IPS DF 4.7 (cell line): ENCODE measurements at regions not wholly inside any gene's neighbourhood (a gene's known extent, or its start where the extent isn't known, plus 50 kb on each side); places are given as distances from the start of the nearest gene placed in this dataset.
"Not testable (repeated sequence)": the region's sequence is repeated elsewhere in the genome, so short reads cannot be mapped to it uniquely, and the experiment has no call there.

ENCODE experiments used
- DNase-seq: peaks from one replicate; pipeline ENCODE4 v3.0.0-alpha.2; 2013; ENCODE audit warnings: low spot score; ENCODE audit errors: extremely low read depth

DNA sequence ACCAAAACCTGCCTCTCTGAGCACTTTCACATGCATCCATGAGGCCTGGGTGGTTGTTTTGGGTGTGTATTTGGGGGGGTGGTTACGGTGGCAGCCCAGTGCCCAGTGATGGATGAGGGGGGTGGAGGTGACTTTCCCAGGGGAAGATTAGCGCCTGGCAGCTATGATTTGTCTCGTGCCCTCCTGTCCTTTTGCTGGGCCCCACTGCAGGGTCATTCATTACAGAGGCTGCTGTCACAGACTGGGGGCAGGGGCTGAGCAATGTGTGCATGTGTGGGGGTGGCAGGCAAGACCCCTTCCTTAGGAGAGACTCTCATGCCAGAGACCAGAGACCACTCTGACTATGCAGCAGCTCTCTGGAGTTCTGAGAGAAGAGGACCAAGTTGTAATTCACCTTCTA, 93.7 kb downstream of the MRM1 start:
- DNase-seq = no peak

DNA sequence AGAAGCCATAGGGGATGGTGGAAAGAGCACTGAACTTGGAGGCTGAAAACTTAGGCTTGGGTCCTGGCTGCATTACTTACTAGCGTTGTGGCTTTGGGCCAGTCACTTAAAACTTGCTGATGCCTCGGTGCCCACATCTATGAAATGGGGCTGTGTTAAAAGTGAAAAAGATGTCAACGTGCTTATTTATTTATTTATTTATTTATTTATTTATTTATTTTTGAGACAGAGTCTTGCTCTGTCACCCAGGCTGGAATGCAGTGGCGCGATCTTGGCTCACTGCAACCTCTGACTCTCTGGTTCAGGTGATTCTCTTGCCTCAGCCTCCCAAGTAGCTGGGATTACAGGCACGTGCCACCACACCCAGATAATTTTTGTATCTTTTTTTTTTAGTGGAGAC, 94.3 kb downstream of the MRM1 start:
- not testable (repeated sequence) for DNase-seq

DNA sequence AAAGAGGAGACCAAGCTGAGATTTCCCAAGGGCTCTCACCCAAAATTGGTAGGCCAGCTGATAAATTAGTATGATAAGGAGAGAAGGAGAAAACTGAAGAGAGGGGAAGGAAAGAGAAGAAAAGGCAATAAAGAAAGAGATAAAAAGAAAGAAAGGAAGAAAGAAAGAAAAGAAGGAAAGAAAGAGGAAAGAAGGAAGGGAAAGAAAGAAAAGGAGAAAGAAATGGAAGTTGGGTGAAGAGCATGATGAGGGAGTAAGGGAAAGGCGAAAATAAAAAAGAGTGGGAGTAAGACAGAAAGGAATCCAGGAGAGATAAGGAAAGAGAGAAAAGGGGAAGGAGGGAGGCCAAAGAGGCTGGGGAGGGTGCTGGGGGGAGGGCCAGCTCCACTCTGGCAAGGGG, 95.4 kb downstream of the MRM1 start:
- no peak for DNase-seq

DNA sequence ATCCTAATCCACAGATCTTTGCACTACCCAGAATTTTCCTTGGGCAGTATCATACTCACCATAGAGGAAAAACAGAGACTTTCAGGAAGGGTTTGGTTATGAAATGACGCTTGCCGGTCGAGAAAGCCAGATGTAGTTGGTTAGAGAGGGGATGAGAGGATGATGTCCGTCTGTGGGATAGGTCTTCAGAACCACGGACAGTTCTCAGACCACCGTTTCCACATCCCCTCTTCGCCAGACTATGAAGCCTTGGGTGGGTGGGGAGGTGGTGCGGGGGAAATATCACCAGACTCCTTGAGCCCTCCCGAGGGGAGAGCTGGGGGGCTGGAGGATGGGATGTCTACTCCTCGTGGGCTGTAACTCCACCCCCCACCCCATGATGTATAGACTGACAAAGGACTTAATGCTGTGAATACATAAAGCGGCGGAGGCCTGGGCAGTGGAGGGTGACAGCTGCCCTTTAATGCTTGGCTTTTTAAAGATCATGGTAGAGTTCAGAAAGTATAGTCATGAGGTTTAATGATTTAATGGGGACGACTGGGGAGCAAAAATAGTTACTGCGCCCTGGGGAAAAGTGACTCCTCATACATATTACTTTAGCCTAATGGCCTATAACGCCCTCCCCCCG, 96.6 kb downstream of the MRM1 start:
- DNase-seq = no peak

DNA sequence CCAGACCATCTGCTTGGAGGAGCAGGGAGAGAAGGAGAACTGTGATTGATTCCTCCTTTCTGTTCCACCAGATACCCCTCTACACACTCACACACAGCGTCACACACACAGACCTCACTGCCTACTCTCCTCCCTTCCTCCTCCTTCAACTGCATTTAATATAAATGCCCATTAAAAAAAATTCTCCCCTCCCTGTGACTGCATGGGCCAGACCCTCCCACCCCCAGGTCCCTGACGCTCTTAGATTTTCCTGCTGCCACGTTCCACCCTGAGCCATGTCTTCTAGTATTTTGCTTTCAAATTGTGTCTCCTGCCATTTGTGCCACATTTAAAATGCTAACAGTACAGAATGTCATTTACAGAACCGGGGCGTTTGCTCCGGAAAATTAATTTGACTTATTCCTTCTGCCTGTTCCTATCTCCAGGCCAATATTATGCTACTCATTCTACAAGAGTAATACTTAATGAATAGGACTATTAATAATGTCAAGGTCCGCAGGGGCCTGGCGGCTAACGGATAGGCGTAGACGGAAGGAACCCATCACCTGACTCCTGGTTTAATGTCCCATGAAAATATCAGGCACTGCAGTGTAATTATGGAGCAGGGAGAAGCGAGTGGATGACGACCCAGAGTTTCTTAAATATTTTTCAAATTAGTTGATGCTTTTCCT, 100.2 kb downstream of the MRM1 start:
- DNase-seq = no peak

DNA sequence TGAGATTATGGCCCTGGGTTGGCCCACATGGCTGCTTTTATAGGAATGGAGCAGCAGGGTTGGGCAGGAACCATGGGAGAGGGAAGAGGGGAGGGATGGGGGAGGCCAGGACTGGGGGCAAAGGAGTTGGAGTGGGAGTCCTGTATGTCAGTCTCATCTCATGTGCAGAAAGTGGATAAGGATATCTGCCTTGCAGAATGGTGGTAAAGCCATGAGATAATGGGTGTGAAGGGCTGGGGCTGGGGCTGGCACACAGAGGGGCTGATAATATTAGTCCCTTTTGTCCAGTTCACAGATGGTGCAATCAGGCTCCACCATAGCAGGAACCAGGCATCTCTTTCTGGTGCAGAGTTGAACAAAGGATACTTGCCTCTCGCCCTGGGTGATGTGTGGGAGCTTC, 101.3 kb downstream of the MRM1 start:
- no peak for DNase-seq

DNA sequence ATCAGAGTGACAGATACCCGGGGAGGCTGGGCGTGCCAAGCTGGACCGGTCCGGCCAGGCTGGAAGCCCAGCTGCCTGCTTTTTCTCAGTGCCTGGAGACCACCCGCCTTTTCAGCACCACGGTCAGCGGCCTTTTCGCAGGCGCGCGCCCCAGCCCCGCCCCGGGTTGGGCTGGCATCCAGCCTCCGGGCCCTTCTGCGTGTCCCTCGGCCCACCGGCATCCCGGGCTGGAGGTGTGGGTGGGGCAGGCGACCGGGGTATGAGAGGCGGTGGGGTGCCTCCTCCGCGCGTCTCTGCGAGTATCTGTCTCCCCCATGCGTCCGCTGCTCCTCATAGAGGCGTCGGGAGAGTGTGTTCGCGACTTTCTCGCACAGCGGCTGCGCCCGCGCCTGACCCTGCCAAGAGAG, 102.5 kb downstream of the MRM1 start:
- DNase-seq = no peak

DNA sequence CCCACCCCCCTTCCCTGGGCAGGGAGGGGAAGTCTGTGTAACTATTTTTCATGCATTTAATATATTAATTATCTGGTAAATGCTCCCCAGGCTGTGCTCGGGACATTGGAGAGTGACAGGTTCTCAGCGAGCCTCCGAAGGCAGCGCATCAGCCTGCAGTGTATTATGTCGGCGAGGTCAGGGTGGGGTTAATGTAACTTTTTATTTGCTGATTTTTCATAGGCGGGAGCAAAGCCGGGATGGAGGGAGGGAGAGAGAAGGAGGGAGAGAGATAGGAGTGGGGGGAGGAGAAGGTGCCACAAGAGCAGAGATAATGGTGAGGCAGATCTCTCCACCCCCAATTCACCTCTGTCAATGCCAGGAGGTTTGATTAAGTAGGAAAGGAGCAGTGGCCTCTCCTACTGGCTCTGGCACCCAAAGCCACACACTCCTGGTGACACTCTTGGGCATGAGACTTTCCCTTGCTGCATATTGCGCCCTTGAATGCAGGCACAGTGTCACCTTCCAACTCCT, 104.0 kb downstream of the MRM1 start:
- no peak for DNase-seq

DNA sequence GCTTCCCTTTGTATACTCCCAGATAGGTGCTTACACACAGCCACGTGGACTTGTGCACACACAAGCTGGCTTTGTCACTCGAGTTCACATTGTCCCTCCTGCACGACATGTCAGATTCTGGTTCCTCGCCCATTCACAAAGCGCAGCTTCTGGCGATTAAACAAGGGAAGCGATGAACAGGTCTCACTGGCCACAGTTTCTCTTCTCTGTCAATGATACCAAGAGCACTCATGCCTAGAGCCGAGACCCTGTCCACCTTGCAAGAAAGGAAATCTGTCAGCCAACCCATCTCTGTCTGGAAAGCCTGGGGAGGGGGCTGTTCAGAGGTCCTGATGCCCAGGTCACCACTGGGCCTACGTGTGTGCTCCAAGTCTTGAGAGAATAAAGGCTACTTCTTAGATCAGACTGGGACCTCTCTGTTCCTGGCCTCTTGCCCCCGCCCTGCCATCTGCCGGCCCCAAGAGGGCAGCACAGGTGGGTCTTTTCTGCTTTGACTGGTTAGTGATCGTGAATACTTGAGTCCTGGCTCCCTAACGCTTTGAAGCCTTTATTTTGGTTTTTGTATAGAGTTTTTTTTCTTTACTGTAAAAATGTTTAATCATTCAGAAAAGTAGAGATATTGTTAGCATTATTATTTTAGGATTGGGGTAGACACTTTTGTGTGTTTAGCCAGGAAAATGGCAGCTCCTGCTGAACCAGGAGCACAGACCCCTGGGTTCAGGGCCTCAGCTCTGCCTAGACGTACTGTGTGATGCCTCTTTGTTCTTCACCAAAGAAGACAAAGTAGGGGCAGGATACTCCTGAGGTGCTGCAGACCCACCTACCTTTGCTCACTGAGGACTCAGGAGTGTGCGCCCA, 104.7 kb downstream of the MRM1 start:
- no peak for DNase-seq

DNA sequence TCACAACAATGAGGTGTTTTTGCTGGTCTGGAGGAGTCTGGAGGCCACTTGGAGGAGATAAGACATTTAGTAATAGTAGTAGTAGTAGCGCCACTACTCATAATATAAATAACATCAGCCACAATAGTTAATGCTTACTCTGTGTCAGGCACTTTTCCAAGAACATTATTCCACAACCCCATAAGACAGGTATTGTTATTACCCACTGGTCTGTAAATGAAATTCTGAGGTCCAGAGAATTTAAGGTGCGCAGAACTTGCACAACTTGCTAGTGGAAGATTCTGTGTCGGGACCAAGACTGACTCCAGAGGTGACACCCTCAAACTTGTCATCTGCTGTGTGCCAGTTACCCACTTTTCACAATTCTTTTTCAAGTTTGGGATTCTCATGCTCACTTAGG, 106.5 kb downstream of the MRM1 start:
- DNase-seq = no peak

DNA sequence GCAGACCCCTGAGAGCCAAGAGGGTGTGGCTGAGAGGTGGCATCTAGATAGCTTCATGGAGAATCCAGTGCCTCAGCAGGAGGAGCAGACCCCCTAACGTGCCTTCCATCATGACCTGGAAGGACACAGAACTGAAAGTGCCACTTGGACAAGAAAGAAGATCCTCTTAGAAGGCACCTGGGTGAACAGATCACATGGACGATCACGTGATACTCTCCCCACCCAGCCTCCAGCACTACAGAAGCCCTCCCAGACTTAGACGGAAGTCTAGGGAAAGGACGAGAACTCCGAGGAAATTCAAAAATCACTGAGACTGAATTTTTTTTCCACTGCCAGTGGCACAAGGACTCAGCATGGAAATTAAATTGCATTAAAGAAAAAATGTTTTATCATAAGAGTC, 113.4 kb downstream of the MRM1 start:
- DNase-seq = no peak

DNA sequence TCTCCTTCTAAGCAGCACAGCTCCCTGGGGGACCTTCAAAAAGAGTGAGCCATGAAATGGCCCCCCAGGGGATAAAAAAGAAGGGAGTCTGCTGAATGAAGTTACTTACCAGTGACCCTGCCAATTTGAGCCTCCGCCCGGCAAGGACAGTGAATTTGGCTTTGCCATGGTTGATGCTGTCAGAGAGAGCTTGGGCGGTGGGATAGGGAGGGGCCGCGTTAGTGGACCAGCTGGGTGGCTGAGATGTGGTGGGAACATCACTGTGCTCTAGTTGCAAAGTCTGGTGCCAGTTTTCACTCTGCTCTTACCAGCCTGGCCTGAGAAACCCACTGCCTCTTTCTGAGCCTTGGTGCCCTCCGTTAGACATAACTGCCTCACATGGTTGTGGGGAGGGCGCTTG, 114.6 kb downstream of the MRM1 start:
- no peak for DNase-seq

DNA sequence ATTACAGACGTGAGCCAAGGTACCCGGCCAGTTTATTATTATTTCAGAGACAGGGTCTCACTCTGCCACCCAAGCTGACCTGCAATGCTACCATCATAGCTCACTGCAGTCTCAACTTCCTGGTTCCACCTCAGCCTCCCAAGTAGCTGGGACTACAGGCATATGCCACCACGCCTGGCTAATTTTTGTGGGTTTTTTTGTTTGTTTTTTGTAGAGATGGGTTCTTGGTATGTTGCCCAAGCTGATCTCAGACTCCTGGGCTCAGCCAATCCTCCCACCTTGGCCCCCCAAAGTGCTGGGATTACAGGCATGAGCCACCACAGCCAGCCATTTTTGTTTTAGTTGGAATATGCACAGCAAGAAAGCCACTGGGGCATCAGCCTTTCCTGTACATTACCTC, 115.7 kb downstream of the MRM1 start:
- DNase-seq = no peak

DNA sequence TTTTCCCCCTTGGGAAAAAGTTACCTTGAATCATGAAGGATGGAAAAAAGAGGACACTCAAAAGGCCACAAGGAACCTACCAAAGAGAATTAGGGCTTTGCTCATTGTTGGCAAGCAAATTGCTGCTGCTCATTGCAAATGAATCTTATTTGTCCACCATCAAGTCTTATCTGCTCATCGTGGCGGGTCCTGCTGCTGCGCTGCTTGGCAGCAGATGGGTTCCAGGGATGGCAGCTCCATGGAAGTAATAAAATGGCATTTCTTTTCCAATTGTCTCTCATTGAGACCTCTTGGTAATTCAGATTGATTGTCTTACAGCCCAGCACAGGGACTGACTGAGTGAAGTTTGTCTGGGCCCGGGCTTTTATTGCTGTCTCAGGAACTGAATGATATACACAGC, 118.7 kb downstream of the MRM1 start:
- DNase-seq = no peak

DNA sequence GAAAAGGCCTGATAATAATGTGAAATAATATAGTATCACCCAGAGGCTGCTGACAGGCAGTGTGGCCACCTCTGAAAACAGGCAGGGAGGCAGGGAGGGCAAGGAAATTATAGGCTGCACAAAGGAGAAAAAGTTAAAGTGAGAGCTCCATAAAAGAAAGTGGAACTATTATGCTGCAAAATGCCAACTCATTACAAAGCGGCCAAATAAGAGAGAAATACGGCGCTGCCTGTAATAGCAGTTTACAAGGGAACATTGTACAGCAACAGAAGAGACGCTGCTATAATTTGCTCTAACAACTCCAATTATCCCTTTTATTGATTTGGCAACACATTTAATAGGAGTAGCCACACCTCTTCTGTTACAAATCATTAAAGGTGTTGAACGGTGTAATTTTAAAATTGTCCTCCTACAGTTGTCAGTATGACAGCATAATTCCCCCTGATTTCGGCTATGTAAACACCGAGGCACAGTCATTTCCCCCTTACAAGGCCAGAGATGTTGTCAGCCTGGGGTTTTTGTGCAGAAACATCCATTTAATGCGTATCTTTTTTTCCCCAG, 120.3 kb downstream of the MRM1 start:
- no peak for DNase-seq

DNA sequence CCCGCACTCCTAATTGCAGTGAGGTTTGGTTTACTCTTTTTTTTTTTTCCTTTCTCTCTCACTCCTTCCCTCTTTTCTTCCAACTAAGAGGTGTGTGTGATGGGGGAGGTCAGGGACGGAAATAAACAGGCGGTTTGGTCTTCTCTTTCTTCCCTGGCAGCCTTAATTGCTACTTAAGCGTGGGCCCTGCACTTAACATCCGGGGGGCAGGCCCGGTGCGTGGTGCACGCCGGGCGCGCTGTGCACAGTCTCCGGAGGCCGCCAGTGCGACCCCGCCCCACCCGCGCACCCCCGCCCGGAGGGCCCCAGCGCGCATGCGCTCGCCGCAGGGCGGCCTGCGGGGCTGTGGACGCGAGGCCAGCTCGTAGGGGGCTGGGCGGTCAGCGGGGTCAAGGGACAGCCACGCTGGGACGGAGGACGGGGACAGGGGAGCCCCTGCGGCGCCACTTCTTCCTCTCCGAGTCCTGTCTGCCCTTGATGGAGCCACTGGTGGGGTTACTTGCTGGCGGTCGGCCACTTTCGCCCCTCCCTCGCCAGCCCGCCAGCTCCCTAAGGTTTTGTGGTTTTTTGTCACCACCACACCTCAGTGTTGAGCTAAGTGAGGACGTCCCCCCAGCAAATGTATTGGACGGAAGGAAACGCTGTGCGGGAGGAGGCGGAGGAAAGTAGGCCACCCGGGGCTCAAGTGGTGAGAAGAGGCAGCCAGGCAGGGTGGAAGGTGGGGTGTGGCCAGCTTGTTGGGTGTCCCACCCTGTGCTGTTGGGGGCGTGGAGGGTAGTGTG, 120.9 kb downstream of the MRM1 start:
- DNase-seq = no peak

DNA sequence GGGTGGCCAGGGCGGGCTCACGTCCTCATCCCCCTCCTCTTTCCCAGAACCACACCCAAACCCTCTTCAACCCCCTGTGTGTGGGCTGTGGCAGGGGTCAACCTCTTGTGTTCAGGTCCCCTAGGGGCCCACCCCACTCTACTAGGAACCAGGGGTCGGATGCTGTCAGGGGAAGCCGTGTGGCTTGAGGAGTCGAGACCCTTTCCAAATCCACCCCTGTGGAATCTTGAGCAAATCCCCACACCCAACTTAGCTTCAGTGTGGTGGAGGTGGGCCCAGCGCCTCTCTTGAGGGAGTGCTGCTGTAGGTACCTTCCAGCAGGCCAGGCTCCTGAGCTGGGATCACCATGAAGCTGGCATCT, 121.5 kb downstream of the MRM1 start:
- DNase-seq = no peak

DNA sequence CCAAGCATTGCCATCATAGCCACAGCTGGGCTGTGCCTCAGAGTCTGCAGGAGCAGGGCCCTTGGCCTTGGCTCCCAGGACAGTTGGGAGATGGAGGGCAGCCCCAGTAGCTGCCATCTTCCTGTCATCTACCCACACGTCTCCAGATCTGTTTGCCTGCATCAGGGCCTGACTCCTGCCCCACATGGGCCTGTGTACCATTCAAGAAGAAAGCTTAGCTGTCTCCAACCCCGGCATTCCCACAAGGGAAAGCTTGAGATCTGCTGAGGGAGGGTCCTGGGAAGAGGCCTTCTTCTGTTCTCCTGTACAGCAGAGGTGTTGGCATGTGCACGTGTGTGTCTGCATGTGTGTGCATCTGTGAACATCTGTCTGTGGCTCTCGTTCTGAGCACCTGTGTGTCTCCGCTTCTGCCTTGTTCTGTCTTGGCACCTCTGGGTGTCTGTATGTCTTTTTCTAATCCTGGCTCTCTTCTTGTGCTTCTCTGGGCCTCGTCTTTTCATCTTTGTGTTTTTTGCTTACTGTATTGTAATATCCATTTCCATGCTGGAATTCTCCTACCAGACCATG, 122.2 kb downstream of the MRM1 start:
- no peak for DNase-seq

DNA sequence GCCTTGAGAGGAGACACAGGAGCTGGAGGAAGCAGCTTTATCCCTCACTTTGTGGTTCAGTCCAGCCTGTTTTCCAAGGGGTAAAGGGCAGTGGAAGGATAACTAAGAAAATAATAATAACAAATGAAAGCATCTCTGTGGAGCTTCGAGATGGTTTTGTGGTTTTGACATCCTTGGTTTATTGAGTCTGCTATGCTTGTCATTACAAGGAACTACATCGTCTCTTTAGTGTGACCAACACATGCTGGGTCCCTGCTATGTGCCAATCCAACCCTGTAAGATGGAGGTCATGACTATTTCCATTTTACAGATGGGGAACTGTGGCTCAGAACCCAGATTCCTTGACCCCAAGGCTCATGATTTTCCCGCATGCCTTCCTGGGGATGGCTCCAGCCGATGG, 124.8 kb downstream of the MRM1 start:
- no peak for DNase-seq

DNA sequence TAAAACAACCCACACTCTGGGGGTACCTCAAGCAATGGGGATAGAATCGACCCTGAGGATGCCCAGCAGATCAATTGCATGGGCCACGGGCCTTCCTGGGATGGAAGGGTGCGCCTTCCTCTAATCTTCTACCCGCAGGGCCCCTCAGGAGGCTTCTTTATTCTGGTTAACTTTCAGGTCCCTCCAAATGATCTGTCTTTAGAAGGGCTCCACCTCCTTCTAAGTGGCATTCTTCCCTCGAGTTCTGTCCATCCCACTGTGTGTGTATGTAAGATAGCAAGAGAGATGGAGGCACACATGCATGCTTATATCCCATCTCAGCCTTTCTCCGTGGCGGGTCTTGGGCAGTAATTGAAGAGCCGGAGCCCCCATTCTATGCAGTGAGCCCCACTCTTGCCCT, 125.7 kb downstream of the MRM1 start:
- DNase-seq = no peak

DNA sequence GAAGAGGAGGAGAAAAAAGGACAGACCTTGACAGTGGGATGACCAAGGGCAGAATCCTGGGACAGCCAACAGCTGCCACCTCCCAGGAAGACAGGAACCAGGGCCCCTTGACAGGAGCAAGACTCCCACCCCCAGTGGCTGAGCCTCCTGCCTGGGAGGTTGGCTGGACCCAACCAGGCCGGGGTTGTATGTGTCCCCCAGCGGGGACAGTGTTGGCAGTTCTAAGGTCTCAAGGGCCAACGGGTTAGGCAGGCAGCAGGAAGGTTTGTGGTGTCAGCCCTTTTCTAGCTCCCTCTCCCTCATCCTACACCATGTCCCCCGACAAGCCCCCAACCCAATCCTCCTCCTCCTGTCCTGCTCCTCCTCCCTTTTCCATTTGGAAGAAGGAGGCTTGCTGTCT, 126.2 kb downstream of the MRM1 start:
- no peak for DNase-seq
